SU-DHL-6 (cell line): ENCODE measurements at regions not wholly inside any gene's neighbourhood (a gene's known extent, or its start where the extent isn't known, plus 50 kb on each side); places are given as distances from the start of the nearest gene placed in this dataset.

Experiments
- H2AFZ ChIP-seq: fragments of 200-600 bp; sonication (generic); 2 replicates; pipeline ENCODE4 v1.6.1; 2014; ENCODE audit warnings: low read depth, mild to moderate bottlenecking, moderate library complexity, mixed read lengths, antibody characterized with exemption, low read length; ENCODE audit not compliant: severe bottlenecking
- H3F3A ChIP-seq: fragments of 200-600 bp; shearing (Covaris generic); 2 replicates; pipeline ENCODE4 v1.6.0; 2016; ENCODE audit warnings: antibody characterized with exemption, mild to moderate bottlenecking; ENCODE audit not compliant: insufficient read depth
- H3K27ac ChIP-seq: fragments of 200-600 bp; sonication (generic); 2 replicates; pipeline ENCODE4 v1.5.1; 2016; ENCODE audit warnings: low read depth, mild to moderate bottlenecking, low read length, moderate library complexity, mixed read lengths
- H3K27me3 ChIP-seq: fragments of 200-600 bp; sonication (generic), shearing (Covaris generic); 2 replicates; pipeline ENCODE4 v1.6.0; 2014; ENCODE audit warnings: mild to moderate bottlenecking, low read length
- H3K36me3 ChIP-seq: fragments of 200-600 bp; sonication (generic); 2 replicates; pipeline ENCODE4 v1.6.1; 2014; ENCODE audit warnings: mild to moderate bottlenecking, low read length, mixed read lengths
- H3K4me2 ChIP-seq: fragments of 300-600, 200-600 bp; shearing (Covaris generic), sonication (generic); 2 replicates; pipeline ENCODE4 v1.6.0; 2014; ENCODE audit warnings: low read length, low read depth, mild to moderate bottlenecking; ENCODE audit not compliant: poor library complexity, severe bottlenecking
- H3K4me3 ChIP-seq: fragments of 200-600 bp; sonication (generic); 2 replicates; pipeline ENCODE4 v1.5.1; 2014; ENCODE audit warnings: antibody characterized with exemption, low read length, mild to moderate bottlenecking, mixed read lengths; ENCODE audit not compliant: insufficient read depth, poor library complexity, severe bottlenecking
- H3K79me2 ChIP-seq: fragments of 200-600 bp; sonication (generic); 2 replicates; pipeline ENCODE4 v1.6.1; 2014; ENCODE audit warnings: mild to moderate bottlenecking, low read length, moderate library complexity; ENCODE audit not compliant: insufficient read depth
- H3K9ac ChIP-seq: fragments of 200-600 bp; sonication (generic); 2 replicates; pipeline ENCODE4 v1.7.0; 2014; ENCODE audit warnings: mild to moderate bottlenecking, low read length
- H3K9me2 ChIP-seq: fragments of 200-600 bp; sonication (generic); replicated peaks from 2 replicates; pipeline ENCODE4 v1.6.1; 2014; ENCODE audit warnings: low read length; ENCODE audit not compliant: insufficient read depth
- H3K9me3 ChIP-seq: fragments of 200-600 bp; sonication (generic); 2 replicates; pipeline ENCODE4 v1.6.1; 2014; ENCODE audit warnings: low read length, mixed read lengths; ENCODE audit not compliant: insufficient read depth
- H4K20me1 ChIP-seq: fragments of 200-600 bp; sonication (generic); 2 replicates; pipeline ENCODE4 v1.6.1; 2014; ENCODE audit warnings: low read depth, mild to moderate bottlenecking, antibody characterized with exemption, low read length, moderate library complexity, mixed read lengths
- CTCF ChIP-seq: fragments of 200-600 bp; sonication (generic); IDR thresholded peaks from one replicate; pipeline ENCODE4 v1.5.1; 2017; ENCODE audit warnings: antibody characterized with exemption, mild to moderate bottlenecking, low read length, moderate library complexity; ENCODE audit not compliant: insufficient read depth, poor library complexity, severe bottlenecking
- EZH2phosphoT487 ChIP-seq: fragments of 200-600 bp; sonication (generic), shearing (Covaris generic); conservative IDR thresholded peaks from 2 replicates; pipeline ENCODE4 v1.6.1; 2018; ENCODE audit warnings: mild to moderate bottlenecking, antibody characterized with exemption, low read length, moderate library complexity, mixed read lengths

GRCh38 chr4:62513306-62513705 is 1313.2 kb downstream of the ADGRL3 start:
- Histone ChIP-seq H3K36me3 (no peaks in the 10 kb centered on the region), H4K20me1 (no peaks in the 10 kb centered on the region), H3K27ac (no peak overlapping the region)

GRCh38 chr4:62512271-62512670 is 1312.1 kb downstream of the ADGRL3 start:
- Histone ChIP-seq H3K36me3 (no peaks in the 10 kb centered on the region), H3K79me2 (no peaks in the 10 kb centered on the region), H2AFZ (no peak overlapping the region), H3K9me2 (no peaks in the 10 kb centered on the region), H4K20me1 (no peaks in the 10 kb centered on the region), H3K4me2 (no peak overlapping the region), H3K9me3 (no peaks in the 10 kb centered on the region), H3K9ac (no peak overlapping the region), H3K4me3 (no peak overlapping the region), H3K27me3 (no peaks in the 10 kb centered on the region), H3F3A (no peaks in the 10 kb centered on the region), H3K27ac (no peak overlapping the region)
- no peak for TF ChIP-seq CTCF
- no peak for TF ChIP-seq EZH2phosphoT487

More at GRCh38 chr4:62513306-62513705, 1313.2 kb downstream of the ADGRL3 start:
- H3F3A ChIP-seq: no peaks in the 10 kb centered on the region
- H3K9me2 ChIP-seq: no peaks in the 10 kb centered on the region
- no peak overlapping the region for H3K4me2 ChIP-seq
- H3K79me2 ChIP-seq: no peaks in the 10 kb centered on the region
- no peak overlapping the region for H3K4me3 ChIP-seq
- no peak for TF ChIP-seq CTCF
- no peak for TF ChIP-seq EZH2phosphoT487
- no peaks in the 10 kb centered on the region for H3K27me3 ChIP-seq
- no peaks in the 10 kb centered on the region for H3K9me3 ChIP-seq
- H3K9ac ChIP-seq: no peak overlapping the region
- H2AFZ ChIP-seq: no peak overlapping the region

GRCh38 chr4:62510228-62510627 is 1310.1 kb downstream of the ADGRL3 start:
- H4K20me1 ChIP-seq: no peaks in the 10 kb centered on the region
- TF ChIP-seq EZH2phosphoT487 (no peak), CTCF (no peak)
- no peaks in the 10 kb centered on the region for H3K27me3 ChIP-seq
- no peak overlapping the region for H3K4me3 ChIP-seq
- no peaks in the 10 kb centered on the region for H3K9me3 ChIP-seq
- H3F3A ChIP-seq: no peaks in the 10 kb centered on the region
- no peaks in the 10 kb centered on the region for H3K9me2 ChIP-seq
- no peak overlapping the region for H3K27ac ChIP-seq
- no peak overlapping the region for H3K9ac ChIP-seq
- no peaks in the 10 kb centered on the region for H3K79me2 ChIP-seq
- H3K4me2 ChIP-seq: no peak overlapping the region
- H2AFZ ChIP-seq: no peak overlapping the region
- no peaks in the 10 kb centered on the region for H3K36me3 ChIP-seq
